ENCODE measurements at regions not wholly inside any gene's neighbourhood (a gene's known extent, or its start where the extent isn't known, plus 50 kb on each side); places are given as distances from the start of the nearest gene placed in this dataset.

GRCh38 chr2:18856765-18857164 lies 267.4 kb upstream of the NT5C1B start:
- TF ChIP-seq CTCF (conservative IDR thresholded peaks at IDR 0.05) (no peak), ZFX (IDR thresholded peaks at IDR 0.05) (no peak)
